HG03045 (cell line): ENCODE measurements at regions not wholly inside any gene's neighbourhood (a gene's known extent, or its start where the extent isn't known, plus 50 kb on each side); places are given as distances from the start of the nearest gene placed in this dataset.

Experiments
- ATAC-seq: cut with Tn5 transposase; IDR thresholded peaks from one replicate; pipeline ENCODE4 v1.9.1; 2021; ENCODE audit warnings: mild to moderate bottlenecking, moderate library complexity; ENCODE audit not compliant: unreplicated experiment

DNA sequence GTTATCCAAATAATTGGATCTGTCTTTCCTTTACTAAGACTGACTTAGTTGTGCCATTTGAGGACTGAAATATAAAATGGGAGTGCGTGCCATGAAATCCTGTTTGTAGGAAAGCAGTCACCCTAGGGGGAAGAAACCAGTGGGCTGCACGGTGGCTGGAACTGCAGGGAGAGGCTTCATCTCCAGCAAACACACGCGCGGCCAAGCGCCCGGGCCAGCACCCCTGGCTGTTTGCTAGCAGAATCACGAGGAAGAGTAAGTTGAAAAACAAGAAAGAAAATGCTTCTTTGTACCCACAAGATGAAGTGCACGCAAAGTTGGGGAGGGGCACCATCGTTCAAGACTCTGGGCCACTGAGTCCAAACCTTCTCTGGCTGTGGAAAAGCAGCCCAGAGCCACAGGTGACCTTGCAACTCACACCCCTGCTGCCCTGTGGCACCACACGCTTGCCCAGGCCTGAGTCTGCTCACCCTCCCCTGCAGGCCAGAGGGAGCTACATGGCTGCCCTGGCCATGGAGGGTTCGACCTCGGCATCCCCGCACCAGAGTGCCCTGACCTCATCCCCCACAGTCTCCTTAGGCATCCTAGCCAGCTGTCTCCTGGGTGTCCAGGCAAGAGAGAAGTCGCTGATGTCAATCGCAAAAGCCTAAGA, 55.2 kb downstream of the IRX2 start:
- no peak for ATAC-seq

- ATAC-seq = no peak
These were observed 56.1 kb downstream of the IRX2 start for GRCh38 chr5:2695200-2695891.

GRCh38 chr5:2691530-2691929, 59.9 kb downstream of the IRX2 start:
- ATAC-seq = no peak

DNA sequence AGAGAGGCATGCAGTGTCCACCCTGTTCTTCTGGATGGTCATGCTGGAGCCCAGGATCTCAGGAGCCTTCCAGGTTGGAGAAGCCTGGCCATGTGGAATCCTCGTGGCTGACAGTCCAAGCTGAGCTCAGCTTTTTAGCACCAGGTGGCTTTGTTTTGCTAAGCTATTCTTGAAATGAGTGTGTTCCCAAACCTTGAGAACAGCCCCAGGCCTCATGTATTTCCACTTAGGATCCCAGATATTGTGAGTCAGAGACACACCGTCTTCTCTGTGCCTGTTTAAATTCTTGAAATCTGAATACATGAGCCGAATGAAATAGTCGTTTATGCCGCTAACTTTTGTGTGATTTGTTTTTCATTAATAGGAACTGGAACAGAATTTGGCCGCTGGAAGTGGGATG, 61.2 kb downstream of the IRX2 start:
- ATAC-seq = no peak

DNA sequence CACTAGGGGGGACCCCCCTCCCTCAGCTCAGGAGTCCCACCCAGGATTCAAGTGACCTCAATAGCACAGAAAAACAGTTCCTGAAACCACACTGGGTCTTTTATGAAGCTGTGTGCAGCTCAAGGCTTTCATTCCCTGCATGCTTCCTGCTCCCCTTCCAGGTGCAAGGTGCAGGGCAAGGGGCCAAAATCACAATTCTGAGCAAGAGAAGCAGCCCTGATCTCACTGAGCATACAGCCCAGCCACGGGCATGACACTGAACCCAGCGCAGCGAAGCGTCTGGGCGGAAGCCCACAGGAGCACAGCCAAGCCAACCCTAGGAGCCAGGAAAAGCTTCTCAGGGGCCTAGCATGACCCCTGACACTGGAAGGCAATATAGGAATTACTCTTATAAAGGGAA, 62.9 kb downstream of the IRX2 start:
- ATAC-seq = no peak

DNA sequence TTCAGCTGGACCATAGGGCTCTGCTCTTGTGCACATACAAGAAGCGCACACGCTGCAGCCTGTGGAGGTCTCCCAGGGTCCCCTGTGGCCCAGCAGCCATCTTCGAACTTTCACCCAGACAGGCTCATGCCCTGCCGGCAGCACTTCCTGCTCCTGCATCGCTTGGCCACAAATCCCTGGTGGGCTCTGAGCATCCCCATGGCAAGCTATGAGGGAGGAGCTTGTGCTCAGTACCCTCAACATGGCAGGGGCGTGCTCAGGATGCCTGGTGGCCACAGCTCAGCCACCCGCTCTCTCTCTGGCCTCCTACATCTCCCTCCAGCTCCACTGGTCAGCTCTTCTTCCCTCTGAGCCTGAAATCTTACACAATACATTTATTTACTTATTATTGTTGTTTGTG, 63.7 kb downstream of the IRX2 start:
- no peak for ATAC-seq

GRCh38 chr5:2686321-2687124, 65.0 kb downstream of the IRX2 start:
- no peak for ATAC-seq

DNA sequence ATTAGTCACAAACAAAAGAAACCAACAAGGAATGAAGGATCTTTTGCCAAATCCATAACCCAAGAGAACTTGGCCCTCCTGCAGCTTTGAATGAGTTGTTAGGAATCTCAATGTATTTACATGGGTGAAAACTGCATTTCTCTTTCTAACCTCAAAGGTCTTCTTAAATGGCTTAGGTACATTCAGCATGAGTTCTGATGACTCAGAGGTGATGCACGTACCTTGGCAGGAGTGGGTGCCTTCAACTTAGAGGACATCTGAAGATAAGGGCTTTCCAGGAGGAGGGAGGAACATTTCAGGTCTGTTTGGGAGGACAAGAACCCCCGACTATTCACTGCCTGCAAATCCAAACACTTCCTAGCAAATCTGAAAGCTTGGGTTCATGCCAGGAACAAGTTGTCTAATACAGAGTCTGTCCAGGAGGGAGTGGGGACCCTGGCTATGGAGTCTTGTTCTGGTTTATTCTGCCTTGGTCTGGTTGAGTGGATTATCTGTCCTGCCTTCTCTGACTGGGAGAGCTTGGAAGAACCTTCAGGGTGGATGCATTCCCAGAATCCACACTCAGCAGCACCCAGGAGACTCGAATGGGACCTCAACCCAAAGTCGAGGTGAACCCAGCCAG, 65.7 kb downstream of the IRX2 start:
- no peak for ATAC-seq

GRCh38 chr5:2684606-2685005, 66.9 kb downstream of the IRX2 start:
- no peak for ATAC-seq

DNA sequence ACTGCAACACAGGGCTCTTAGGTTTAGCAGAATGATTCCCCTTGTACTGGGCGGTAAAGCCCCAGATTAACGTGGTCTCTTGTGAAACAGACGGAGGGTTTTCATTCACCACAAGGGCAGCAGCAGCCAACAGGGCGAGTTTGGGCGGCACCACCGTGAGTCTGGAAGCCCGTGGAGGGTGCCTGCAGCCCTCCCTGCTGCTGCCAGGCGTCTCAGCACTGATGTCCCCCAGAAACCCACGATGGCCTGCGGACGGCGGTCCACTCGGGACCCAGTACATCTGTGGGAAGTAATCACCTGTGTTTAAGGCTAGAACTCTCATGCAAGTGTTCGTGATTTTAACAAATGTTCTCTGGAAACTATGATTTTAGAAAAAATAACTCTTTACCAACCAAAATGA, 67.8 kb downstream of the IRX2 start:
- ATAC-seq = no peak

DNA sequence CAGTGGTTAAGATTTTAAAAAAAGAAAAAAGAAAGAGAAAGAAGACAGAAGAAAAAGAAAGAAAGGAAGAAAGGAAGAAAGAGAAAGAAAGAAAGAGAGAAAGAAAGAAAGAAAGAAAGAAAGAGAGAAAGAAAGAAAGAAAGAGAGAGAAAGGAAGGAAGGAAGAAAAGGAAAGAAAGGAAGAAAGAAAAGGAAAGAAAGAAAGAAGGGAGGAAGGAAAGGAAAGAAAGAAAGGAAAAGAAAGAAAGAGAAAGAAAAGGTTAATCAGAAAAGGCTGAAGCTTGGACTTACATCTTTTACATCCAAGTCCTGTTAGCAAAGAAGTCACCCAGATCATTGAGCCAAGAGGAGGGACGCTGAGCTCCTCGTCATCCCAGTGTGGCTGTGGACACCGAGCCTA, 70.0 kb downstream of the IRX2 start:
- no peak for ATAC-seq

DNA sequence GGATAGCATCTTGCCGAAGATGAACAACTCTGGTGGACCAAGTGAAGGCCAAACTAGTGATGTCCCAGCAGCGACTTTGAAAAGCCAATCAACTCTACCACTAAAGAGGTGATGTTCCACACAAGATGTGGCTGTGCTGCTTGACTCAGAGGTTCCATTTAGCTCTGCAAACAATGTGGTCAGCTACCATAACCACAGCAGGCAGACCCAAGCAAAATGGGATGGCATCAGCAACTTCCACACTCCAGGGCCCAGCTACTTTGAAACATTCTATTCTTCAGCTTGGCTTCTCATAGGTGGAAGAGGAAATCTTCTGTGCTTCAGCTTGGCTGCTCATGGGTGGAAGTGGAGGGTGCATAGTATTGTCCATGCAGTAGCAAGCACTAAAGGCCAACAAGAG, 70.5 kb downstream of the IRX2 start:
- ATAC-seq = no peak

- no peak for ATAC-seq
These were observed 73.8 kb downstream of the IRX2 start for GRCh38 chr5:2677689-2678088.

GRCh38 chr5:2675548-2675947, 75.9 kb downstream of the IRX2 start:
- no peak for ATAC-seq

- ATAC-seq = no peak
These were observed 77.0 kb downstream of the IRX2 start for GRCh38 chr5:2674456-2674855.

- ATAC-seq = no peak
These were observed 80.5 kb downstream of the IRX2 start for GRCh38 chr5:2670940-2671339.

GRCh38 chr5:2669913-2670312, 81.6 kb downstream of the IRX2 start:
- ATAC-seq = no peak

DNA sequence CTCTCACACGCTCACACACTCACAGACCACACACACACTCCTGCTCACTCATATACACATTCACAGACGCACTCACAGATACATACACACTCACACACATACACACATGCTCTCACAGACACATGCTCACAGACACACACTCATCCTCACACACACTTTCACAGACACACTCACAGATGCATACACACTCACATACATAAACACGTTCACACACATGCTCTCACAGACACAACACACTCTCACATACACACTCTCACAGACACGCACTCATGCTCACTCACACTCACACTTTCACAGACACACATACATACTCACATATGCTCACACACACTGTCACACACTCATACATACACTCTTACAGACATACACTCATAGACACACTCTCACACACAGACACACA, 82.2 kb downstream of the IRX2 start:
- no peak for ATAC-seq

DNA sequence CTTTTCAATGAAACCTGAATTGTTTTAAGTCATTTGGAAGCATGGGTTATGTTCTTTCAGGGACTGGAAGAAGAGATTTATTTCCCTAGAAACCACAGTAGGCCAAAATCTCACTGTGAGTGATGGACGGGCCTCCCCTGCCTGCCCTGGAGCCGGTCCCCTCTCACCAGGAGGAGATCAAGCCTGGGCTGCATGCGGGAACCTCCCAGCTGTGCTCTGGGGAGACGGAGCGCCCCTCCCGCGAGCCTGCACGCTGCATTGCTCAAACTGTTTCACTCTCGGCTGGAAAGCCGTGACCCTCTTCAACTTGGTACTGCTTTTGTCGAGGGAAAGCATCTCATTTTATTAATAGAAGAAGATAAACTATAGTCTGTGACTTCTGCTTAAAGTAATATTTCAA, 85.4 kb downstream of the IRX2 start:
- ATAC-seq = no peak

DNA sequence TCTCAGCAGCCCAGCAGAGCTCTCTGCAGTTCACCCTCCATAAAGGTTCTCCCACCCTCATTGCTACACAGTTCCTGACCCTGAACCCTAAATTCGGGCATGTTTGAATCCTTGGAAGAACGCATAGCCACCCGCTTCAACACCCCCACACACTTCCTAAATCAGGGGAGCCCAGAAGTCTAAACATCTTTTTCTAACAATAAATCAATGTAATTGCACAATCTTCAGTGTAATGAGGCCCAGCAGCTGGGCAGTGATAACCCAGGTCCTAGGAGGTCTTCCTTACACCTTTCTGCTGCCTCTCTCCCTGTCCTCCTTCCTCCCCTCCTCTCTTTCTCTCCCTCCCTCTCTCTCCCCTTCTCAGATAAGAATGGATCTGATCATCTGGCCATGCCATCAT, 88.0 kb downstream of the IRX2 start:
- no peak for ATAC-seq

DNA sequence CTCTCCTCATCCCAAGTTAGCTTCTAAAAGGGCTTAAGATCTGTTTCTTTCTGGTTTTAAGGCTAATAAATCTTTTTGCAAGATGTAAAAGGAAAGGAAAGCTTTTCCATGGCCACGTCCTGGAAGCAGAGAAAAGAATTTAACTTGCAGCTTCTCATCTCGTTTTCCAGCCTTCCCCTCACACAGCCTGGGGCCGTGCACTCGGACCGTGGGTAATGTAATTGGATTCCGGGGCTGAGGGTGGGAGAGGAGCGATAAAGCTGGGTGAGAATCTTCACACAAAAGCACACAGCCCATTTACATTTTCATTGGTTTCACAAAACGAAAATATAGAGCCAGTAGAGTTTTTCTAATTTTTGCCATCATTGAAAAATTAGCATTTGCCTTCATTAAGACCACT, 91.2 kb downstream of the IRX2 start:
- ATAC-seq = no peak
